ENCODE measurements at regions not wholly inside any gene's neighbourhood (a gene's known extent, or its start where the extent isn't known, plus 50 kb on each side); places are given as distances from the start of the nearest gene placed in this dataset.
"Not testable (repeated sequence)": the region's sequence is repeated elsewhere in the genome, so short reads cannot be mapped to it uniquely, and the experiment has no call there.

DNA sequence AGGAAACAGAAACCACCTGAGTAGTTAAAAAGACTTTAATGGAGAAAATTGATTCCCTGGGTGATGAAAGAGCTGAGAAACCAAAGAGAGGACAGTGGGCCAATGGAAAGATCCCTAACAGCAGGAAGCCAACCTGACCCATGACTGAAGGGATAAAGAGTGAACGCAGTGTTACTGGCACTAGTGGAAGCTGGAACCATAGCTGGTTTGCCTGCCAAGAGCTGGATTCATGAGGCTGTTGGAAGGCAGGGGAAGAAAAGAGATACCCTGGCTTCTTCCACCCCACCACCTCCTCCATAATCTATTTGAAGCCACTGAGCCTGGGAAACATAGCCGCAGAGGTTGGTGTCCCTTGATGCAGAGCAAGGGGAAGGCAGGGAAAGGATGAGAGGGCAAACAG lies 125.5 kb upstream of the PRKD1 start:
- ATAC-seq (ENCODE audit: low FRiP score): no peak
- Histone ChIP-seq H3K36me3 (ENCODE audit: control insufficient read depth in 1 of 2, insufficient read depth in 2 of 2, low read length in 1 of 2) (no peaks in the 10 kb centered on the region), H3K4me1 (ENCODE audit: control insufficient read depth in 1 of 2, insufficient read depth in 2 of 2, low read length in 2 of 2) (peaks cover 0 to 2% of the 10 kb centered on the region in 2 donors), H3K27me3 (ENCODE audit: control insufficient read depth in 1 of 2, insufficient read depth in 2 of 2, low read length in 1 of 2) (no peaks in the 10 kb centered on the region), H3K4me3 (ENCODE audit: low read length in 2 of 2) (no peak overlapping the region), H3K27ac (ENCODE audit: low read depth in 1 of 2, low read length in 2 of 2) (no peak overlapping the region), H3K9me3 (ENCODE audit: control insufficient read depth, low read length) (no peaks in the 10 kb centered on the region)
- intact Hi-C loops (cut with DNase I): no loop called here
- WGBS, 2 donors: 32 to 46% methylated on average over 2 of the region's 2 CpGs
- DNase-seq: no peak

DNA sequence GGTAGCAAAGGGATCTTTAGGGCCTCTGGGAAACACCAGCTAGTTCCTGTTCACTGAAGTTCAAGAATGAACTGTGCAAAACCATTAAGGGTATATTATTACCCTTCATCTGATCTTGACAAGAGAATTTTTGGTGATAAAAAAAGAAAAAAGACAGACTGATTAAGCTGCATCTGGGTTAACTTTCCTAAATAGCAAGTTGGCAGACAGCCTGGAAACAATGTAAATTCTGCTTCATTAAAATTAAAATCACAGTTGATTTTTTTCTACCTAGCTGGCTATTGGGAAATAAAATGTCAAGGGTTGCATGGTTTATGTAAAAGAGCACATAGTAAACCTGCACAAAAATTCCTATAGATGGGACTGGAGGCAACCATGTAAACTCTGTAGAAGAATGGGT lies 126.6 kb upstream of the PRKD1 start:
- H3K4me1 ChIP-seq (ENCODE audit: control insufficient read depth in 1 of 2, insufficient read depth in 2 of 2, low read length in 2 of 2): peaks cover 0 to 2% of the 10 kb centered on the region in 2 donors
- H3K27ac ChIP-seq (ENCODE audit: low read depth in 1 of 2, low read length in 2 of 2): no peak overlapping the region
- DNase-seq: no peak
- no peaks in the 10 kb centered on the region for H3K27me3 ChIP-seq (ENCODE audit: control insufficient read depth in 1 of 2, insufficient read depth in 2 of 2, low read length in 1 of 2)
- intact Hi-C loops (cut with DNase I): no loop called here
- no peak for ATAC-seq (ENCODE audit: low FRiP score)
- H3K9me3 ChIP-seq (ENCODE audit: control insufficient read depth, low read length): no peaks in the 10 kb centered on the region
- H3K36me3 ChIP-seq (ENCODE audit: control insufficient read depth in 1 of 2, insufficient read depth in 2 of 2, low read length in 1 of 2): no peaks in the 10 kb centered on the region
- H3K4me3 ChIP-seq (ENCODE audit: low read length in 2 of 2): no peak overlapping the region

GRCh38 chr14:30058401-30058800 lies 130.8 kb upstream of the PRKD1 start:
- no peaks in the 10 kb centered on the region for H3K27me3 ChIP-seq (ENCODE audit: control insufficient read depth in 1 of 2, insufficient read depth in 2 of 2, low read length in 1 of 2)
- DNase-seq (no peak), ATAC-seq (ENCODE audit: low FRiP score) (no peak)
- H3K4me1 ChIP-seq (ENCODE audit: control insufficient read depth in 1 of 2, insufficient read depth in 2 of 2, low read length in 2 of 2): peaks cover 0 to 2% of the 10 kb centered on the region in 2 donors
- intact Hi-C loops (cut with DNase I): no loop called here
- no peaks in the 10 kb centered on the region for H3K9me3 ChIP-seq (ENCODE audit: control insufficient read depth, low read length)
- no peak overlapping the region for H3K27ac ChIP-seq (ENCODE audit: low read depth in 1 of 2, low read length in 2 of 2)
- 100% methylated on average over 1 of the region's 1 CpG for WGBS, 2 donors
- no peak overlapping the region for H3K4me3 ChIP-seq (ENCODE audit: low read length in 2 of 2)
- no peaks in the 10 kb centered on the region for H3K36me3 ChIP-seq (ENCODE audit: control insufficient read depth in 1 of 2, insufficient read depth in 2 of 2, low read length in 1 of 2)

- Histone ChIP-seq H3K9me3 (ENCODE audit: control insufficient read depth, low read length) (no peaks in the 10 kb centered on the region), H3K27ac (ENCODE audit: low read depth in 1 of 2, low read length in 2 of 2) (no peak overlapping the region), H3K36me3 (ENCODE audit: control insufficient read depth in 1 of 2, insufficient read depth in 2 of 2, low read length in 1 of 2) (no peaks in the 10 kb centered on the region), H3K4me1 (ENCODE audit: control insufficient read depth in 1 of 2, insufficient read depth in 2 of 2, low read length in 2 of 2) (no peaks in the 10 kb centered on the region), H3K4me3 (ENCODE audit: low read length in 2 of 2) (no peak overlapping the region), H3K27me3 (ENCODE audit: control insufficient read depth in 1 of 2, insufficient read depth in 2 of 2, low read length in 1 of 2) (no peaks in the 10 kb centered on the region)
- no peak for DNase-seq
- no peak for ATAC-seq (ENCODE audit: low FRiP score)
- intact Hi-C loops (cut with DNase I): no loop called here
- WGBS, 2 donors: 48 to 59% methylated on average over 2 of the region's 2 CpGs
Observed at GRCh38 chr14:30063746-30064145, 136.1 kb upstream of the PRKD1 start.

DNA sequence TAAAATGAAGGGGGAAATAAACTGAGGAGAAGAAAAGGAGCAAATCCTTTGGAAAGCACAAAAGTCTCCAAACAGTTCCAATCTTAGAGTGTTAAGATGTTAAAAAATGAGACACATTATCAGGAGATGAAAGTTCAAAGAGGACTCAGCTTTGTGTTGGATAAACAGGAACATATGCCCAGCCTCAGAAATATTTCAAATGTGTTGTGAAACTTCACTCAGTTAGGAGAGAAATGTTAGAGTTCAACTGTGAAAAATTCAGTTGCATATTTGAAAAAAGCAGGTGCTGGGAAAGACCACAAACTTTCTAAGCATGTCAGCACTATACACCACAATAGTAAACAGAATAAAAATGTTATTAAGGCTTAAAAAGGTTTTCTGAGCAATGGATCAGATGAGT lies 136.8 kb upstream of the PRKD1 start:
- DNase-seq (no peak), ATAC-seq (ENCODE audit: low FRiP score) (no peak)
- H3K27ac ChIP-seq (ENCODE audit: low read depth in 1 of 2, low read length in 2 of 2): no peak overlapping the region
- H3K4me1 ChIP-seq (ENCODE audit: control insufficient read depth in 1 of 2, insufficient read depth in 2 of 2, low read length in 2 of 2): no peaks in the 10 kb centered on the region
- no peaks in the 10 kb centered on the region for H3K9me3 ChIP-seq (ENCODE audit: control insufficient read depth, low read length)
- intact Hi-C loops (cut with DNase I): no loop called here
- H3K27me3 ChIP-seq (ENCODE audit: control insufficient read depth in 1 of 2, insufficient read depth in 2 of 2, low read length in 1 of 2): no peaks in the 10 kb centered on the region
- no peaks in the 10 kb centered on the region for H3K36me3 ChIP-seq (ENCODE audit: control insufficient read depth in 1 of 2, insufficient read depth in 2 of 2, low read length in 1 of 2)
- no peak overlapping the region for H3K4me3 ChIP-seq (ENCODE audit: low read length in 2 of 2)

- no peaks in the 10 kb centered on the region for H3K36me3 ChIP-seq (ENCODE audit: control insufficient read depth in 1 of 2, insufficient read depth in 2 of 2, low read length in 1 of 2)
- 59 to 68% methylated on average over 1 of the region's 1 CpG for WGBS, 2 donors
- DNase-seq: no peak
- H3K4me1 ChIP-seq (ENCODE audit: control insufficient read depth in 1 of 2, insufficient read depth in 2 of 2, low read length in 2 of 2): no peaks in the 10 kb centered on the region
- intact Hi-C loops (cut with DNase I): no loop called here
- no peaks in the 10 kb centered on the region for H3K27me3 ChIP-seq (ENCODE audit: control insufficient read depth in 1 of 2, insufficient read depth in 2 of 2, low read length in 1 of 2)
- H3K27ac ChIP-seq (ENCODE audit: low read depth in 1 of 2, low read length in 2 of 2): no peak overlapping the region
- H3K4me3 ChIP-seq (ENCODE audit: low read length in 2 of 2): no peak overlapping the region
- no peaks in the 10 kb centered on the region for H3K9me3 ChIP-seq (ENCODE audit: control insufficient read depth, low read length)
- ATAC-seq (ENCODE audit: low FRiP score): no peak
Observed at GRCh38 chr14:30069536-30069935, 141.9 kb upstream of the PRKD1 start.

GRCh38 chr14:30072454-30072853 lies 144.8 kb upstream of the PRKD1 start:
- H3K9me3 ChIP-seq (ENCODE audit: control insufficient read depth, low read length); H3K4me1 ChIP-seq (ENCODE audit: control insufficient read depth in 1 of 2, insufficient read depth in 2 of 2, low read length in 2 of 2); ATAC-seq (ENCODE audit: low FRiP score); H3K36me3 ChIP-seq (ENCODE audit: control insufficient read depth in 1 of 2, insufficient read depth in 2 of 2, low read length in 1 of 2); H3K27ac ChIP-seq (ENCODE audit: low read depth in 1 of 2, low read length in 2 of 2); DNase-seq; H3K4me3 ChIP-seq (ENCODE audit: low read length in 2 of 2); intact Hi-C loops (cut with DNase I); H3K27me3 ChIP-seq (ENCODE audit: control insufficient read depth in 1 of 2, insufficient read depth in 2 of 2, low read length in 1 of 2): not testable (repeated sequence)
- 40 to 71% methylated on average over 2 of the region's 2 CpGs for WGBS, 2 donors

- no peaks in the 10 kb centered on the region for H3K9me3 ChIP-seq (ENCODE audit: control insufficient read depth, low read length)
- no peak for DNase-seq
- no peaks in the 10 kb centered on the region for H3K27me3 ChIP-seq (ENCODE audit: control insufficient read depth in 1 of 2, insufficient read depth in 2 of 2, low read length in 1 of 2)
- H3K36me3 ChIP-seq (ENCODE audit: control insufficient read depth in 1 of 2, insufficient read depth in 2 of 2, low read length in 1 of 2): no peaks in the 10 kb centered on the region
- H3K4me3 ChIP-seq (ENCODE audit: low read length in 2 of 2): no peak overlapping the region
- H3K4me1 ChIP-seq (ENCODE audit: control insufficient read depth in 1 of 2, insufficient read depth in 2 of 2, low read length in 2 of 2): no peaks in the 10 kb centered on the region
- intact Hi-C loops (cut with DNase I): no loop called here
- no peak overlapping the region for H3K27ac ChIP-seq (ENCODE audit: low read depth in 1 of 2, low read length in 2 of 2)
- ATAC-seq (ENCODE audit: low FRiP score): no peak
- WGBS, 2 donors: 70 to 95% methylated on average over 2 of the region's 2 CpGs
Observed at GRCh38 chr14:30077946-30078345, 150.3 kb upstream of the PRKD1 start.

DNA sequence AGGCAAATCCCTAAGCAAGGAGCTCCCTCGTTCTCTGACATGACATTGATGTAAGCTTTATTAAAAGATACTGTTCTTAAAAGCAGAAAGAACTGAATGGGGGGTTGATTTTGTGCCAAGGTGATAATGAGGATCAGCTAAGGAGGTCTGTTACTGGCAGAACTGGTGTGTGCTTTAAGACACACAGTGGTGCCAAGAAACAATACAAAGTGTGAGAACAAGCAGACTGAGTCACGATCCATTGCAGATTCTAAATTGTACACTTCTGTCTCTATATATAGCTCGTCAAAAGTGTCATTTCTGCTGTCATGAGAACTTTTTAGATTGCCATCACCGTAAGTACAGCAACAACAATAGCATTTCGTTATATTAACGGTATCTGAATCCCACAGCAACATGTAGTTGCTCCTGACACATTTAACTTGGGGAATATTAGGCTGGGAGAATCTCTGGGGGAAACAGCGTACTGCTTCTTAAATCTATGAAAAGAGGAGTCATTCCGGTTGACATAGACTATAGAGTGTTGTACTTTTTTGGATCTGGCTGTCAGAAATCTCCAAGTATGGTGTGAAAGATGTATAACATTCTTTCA lies 151.3 kb upstream of the PRKD1 start:
- no peaks in the 10 kb centered on the region for H3K36me3 ChIP-seq (ENCODE audit: control insufficient read depth in 1 of 2, insufficient read depth in 2 of 2, low read length in 1 of 2)
- 34 to 36% methylated on average over 8 of the region's 8 CpGs for WGBS, 2 donors
- no peaks in the 10 kb centered on the region for H3K27me3 ChIP-seq (ENCODE audit: control insufficient read depth in 1 of 2, insufficient read depth in 2 of 2, low read length in 1 of 2)
- no peaks in the 10 kb centered on the region for H3K4me1 ChIP-seq (ENCODE audit: control insufficient read depth in 1 of 2, insufficient read depth in 2 of 2, low read length in 2 of 2)
- no peak overlapping the region for H3K4me3 ChIP-seq (ENCODE audit: low read length in 2 of 2)
- no peak overlapping the region for H3K27ac ChIP-seq (ENCODE audit: low read depth in 1 of 2, low read length in 2 of 2)
- DNase-seq (no peak), ATAC-seq (ENCODE audit: low FRiP score) (no peak)
- intact Hi-C loops (cut with DNase I): no loop called here
- H3K9me3 ChIP-seq (ENCODE audit: control insufficient read depth, low read length): no peaks in the 10 kb centered on the region

Data from aorta (tissue), 5 donors.